SHP77 (cell line): ENCODE measurements at regions not wholly inside any gene's neighbourhood (a gene's known extent, or its start where the extent isn't known, plus 50 kb on each side); places are given as distances from the start of the nearest gene placed in this dataset.

ENCODE experiments used
- DNase-seq, 2 experiments: peaks; one replicate each; lab custom pipeline; 2025; lab: John Stamatoyannopoulos, UW

- no peak for DNase-seq
Measured at GRCh38 chr12:115857923-115858322, 419.6 kb downstream of the MED13L start.

GRCh38 chr12:115857160-115857920 lies 420.2 kb downstream of the MED13L start:
- DNase-seq, result no peak

GRCh38 chr12:115852054-115852453 lies 425.4 kb downstream of the MED13L start:
- no peak for DNase-seq

GRCh38 chr12:115850957-115851356 lies 426.5 kb downstream of the MED13L start:
- no peak for DNase-seq

- DNase-seq, result no peak
Measured at GRCh38 chr12:115849262-115849943, 428.1 kb downstream of the MED13L start.

- no peak for DNase-seq
Measured at GRCh38 chr12:115847398-115847797, 430.1 kb downstream of the MED13L start.

GRCh38 chr12:115846516-115846915 lies 431.0 kb downstream of the MED13L start:
- DNase-seq, result no peak

- DNase-seq, result peak; percentile 3 to 49
Measured at GRCh38 chr12:115840159-115840558, 437.3 kb downstream of the MED13L start.

GRCh38 chr12:115838952-115839351 lies 438.5 kb downstream of the MED13L start:
- no peak for DNase-seq

GRCh38 chr12:115837220-115837619 lies 440.3 kb downstream of the MED13L start:
- no peak for DNase-seq

- DNase-seq, result no peak
Measured at GRCh38 chr12:115835445-115835844, 442.0 kb downstream of the MED13L start.

GRCh38 chr12:115833704-115834103 lies 443.8 kb downstream of the MED13L start:
- no peak for DNase-seq

GRCh38 chr12:115830633-115831032 lies 446.9 kb downstream of the MED13L start:
- DNase-seq, result no peak

- DNase-seq, result no peak
Measured at GRCh38 chr12:115830070-115830469, 447.4 kb downstream of the MED13L start.

- no peak for DNase-seq
Measured at GRCh38 chr12:115828168-115828567, 449.3 kb downstream of the MED13L start.

GRCh38 chr12:115824936-115825602 lies 452.4 kb downstream of the MED13L start:
- no peak for DNase-seq

GRCh38 chr12:115823635-115824034 lies 453.9 kb downstream of the MED13L start:
- DNase-seq, result no peak

GRCh38 chr12:115820656-115821055 lies 456.8 kb downstream of the MED13L start:
- no peak for DNase-seq

- DNase-seq, result no peak
Measured at GRCh38 chr12:115818973-115819372, 458.5 kb downstream of the MED13L start.

GRCh38 chr12:115817389-115817788 lies 460.1 kb downstream of the MED13L start:
- peak; percentile 35 to 47 for DNase-seq

- DNase-seq, result no peak
Measured at GRCh38 chr12:115815924-115816323, 461.6 kb downstream of the MED13L start.

- DNase-seq, result no peak
Measured at GRCh38 chr12:115813256-115813655, 464.2 kb downstream of the MED13L start.

- no peak for DNase-seq
Measured at GRCh38 chr12:115811929-115812328, 465.6 kb downstream of the MED13L start.
